GM19023 (cell line): ENCODE measurements at regions not wholly inside any gene's neighbourhood (a gene's known extent, or its start where the extent isn't known, plus 50 kb on each side); places are given as distances from the start of the nearest gene placed in this dataset.
"Not testable (repeated sequence)": the region's sequence is repeated elsewhere in the genome, so short reads cannot be mapped to it uniquely, and the experiment has no call there.

Experiments
- ATAC-seq: cut with Tn5 transposase; IDR thresholded peaks from one replicate; pipeline ENCODE4 v1.9.1; 2021; ENCODE audit warnings: mild to moderate bottlenecking, moderate library complexity; ENCODE audit not compliant: unreplicated experiment

DNA sequence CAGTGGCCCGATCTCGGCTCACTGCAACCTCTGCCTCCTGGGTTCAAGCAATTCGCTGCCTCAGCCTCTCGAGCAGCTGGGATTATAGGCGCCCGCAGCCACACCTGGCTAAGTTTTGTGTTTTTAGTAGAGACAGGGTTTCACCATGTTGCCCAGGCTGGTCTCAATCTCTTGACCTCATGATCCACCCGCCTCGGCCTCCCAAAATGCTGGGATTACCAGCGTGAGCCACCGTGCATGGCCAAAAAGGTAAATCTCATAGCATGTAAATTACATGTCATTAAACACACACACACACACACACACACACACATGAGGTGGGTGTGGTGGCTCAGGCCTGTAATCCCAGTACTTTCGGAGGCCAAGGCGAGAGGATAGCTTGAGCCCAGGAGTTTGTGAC is 53.7 kb upstream of the SEPTIN5 start:
- ATAC-seq: not testable (repeated sequence)

DNA sequence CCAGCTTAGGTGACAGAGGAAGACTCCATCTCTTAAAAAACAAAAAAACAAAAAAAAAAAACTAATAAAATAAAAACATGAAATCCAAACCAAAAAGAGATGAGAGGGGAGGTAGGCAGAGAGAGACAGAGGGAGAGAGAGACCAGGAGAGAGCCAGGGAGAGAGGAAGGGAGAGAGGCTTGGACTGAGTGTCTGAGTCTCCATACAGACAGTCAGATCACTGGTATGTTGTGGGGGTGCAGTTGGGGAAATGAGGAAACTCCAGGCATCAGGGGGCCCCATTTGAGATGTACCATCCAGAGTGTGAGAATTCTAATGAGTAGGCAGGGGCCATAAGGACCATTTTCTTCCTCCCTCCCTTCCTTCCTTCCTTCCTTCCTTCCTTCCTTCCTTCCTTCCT is 53.1 kb upstream of the SEPTIN5 start:
- no peak for ATAC-seq

DNA sequence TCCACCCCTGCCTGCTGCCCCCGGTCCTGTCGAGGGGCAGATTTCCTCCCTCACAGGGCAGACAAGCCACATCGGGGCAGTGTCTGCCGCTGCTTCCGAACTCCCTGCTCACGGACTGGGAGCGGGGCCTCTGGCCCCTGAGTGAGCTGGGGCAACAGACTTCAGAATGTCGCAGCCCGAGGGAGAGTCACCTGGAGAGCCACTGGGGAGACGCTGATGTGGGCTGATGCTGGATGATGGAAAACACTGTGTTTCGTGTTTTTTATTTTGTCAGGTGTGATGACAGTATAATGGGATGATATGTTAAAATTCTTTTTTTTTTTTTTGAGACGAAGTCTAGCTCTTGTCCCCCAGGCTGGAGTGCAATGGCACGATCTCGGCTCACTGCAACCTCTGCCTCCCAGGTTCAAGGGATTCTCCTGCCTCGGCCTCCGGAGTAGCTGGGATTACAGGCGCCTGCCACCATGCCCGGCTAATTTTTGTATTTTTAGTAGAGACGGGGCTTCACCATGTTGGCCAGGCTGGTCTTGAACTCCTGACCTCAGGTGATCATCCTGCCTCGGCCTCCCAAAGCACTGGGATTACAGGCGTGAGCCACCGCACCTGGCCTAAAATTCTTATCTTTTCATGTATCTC is 52.1 kb upstream of the SEPTIN5 start:
- not testable (repeated sequence) for ATAC-seq

DNA sequence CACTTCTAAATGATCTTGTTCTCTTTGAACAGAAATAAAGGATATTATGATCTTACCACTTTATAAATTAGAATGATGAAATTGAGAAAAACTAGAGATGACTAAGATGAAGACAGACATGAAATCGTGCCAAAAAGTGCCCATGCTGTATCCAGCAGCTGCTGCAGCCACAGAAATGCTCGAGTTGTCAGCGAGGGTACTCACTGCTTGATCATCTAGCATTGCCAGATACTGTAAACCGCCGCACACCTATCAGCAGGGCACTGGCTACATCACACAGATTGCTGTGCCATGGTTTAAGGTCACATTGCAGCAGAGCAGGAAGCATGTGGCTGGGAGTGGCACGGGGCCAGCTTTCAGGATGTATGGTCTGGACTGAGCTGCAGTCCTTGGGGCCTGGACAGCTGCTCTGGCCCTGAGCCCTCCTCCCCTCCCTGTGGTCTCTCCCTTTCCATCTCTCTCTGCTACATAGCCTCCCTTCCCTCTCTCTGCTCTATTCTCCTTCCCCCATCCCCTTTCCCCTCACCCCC is 51.0 kb upstream of the SEPTIN5 start:
- no peak for ATAC-seq

GRCh38 chr22:19663821-19664355 is 50.4 kb upstream of the SEPTIN5 start:
- ATAC-seq: no peak

- ATAC-seq: no peak
Observed at GRCh38 chr22:19664406-19664805, 49.9 kb upstream of the SEPTIN5 start.
